ENCODE measurements at regions not wholly inside any gene's neighbourhood (a gene's known extent, or its start where the extent isn't known, plus 50 kb on each side); places are given as distances from the start of the nearest gene placed in this dataset.

GRCh38 chr2:128377071-128377910 lies 58.6 kb upstream of the HS6ST1 start:
- DNase-seq (ENCODE audit: low read depth), result no peak

DNA sequence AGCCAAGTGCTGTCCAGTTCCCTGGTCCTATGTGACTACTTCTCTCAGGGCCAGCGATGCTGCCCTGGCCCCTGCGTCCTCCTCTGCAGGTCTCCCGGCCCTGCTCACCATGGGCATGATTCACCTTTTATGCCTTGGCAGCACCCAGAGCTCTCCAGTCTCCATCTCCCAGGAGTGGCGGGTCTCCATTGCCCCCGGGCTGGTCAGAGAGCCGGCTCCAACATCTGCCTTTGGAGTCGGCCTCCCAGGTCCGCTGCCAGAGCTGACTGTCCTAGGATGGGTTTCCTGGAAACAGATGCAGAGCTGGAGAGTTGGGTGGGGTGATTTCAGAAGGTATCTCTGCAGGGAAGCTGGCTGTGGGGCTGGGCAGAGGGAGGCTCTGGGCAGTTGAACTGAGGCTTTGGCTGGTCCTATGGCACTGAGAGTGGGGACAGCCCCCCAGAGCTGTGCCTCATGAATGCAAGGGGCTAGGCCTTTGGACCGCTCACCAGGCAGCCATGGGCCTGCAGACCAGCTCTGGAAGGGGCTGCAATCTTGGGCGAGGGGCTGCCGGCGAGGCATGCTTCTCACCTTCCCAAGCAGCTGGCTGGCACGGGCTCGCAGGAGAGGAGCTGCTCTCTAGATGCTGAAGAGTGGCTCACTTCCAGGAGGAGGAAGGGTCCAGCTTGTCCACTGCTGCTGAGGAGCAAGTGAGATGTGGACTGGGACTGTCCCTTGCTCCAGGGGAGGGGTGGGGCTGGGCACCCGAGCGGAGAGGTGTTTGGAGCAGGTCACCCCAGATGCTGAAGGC lies 59.8 kb upstream of the HS6ST1 start:
- no peak for TF ChIP-seq CTCF (conservative IDR thresholded peaks at IDR 0.05; ENCODE audit: low read depth, low read length)
- no peak overlapping the region for H3K4me3 ChIP-seq (ENCODE audit: low read length)
- DNase-seq (ENCODE audit: low read depth), result no peak

More at GRCh38 chr2:128377071-128377910, 58.6 kb upstream of the HS6ST1 start:
- no peak overlapping the region for H3K4me3 ChIP-seq (ENCODE audit: low read length)
- no peak for TF ChIP-seq CTCF (conservative IDR thresholded peaks at IDR 0.05; ENCODE audit: low read depth, low read length)

DNA sequence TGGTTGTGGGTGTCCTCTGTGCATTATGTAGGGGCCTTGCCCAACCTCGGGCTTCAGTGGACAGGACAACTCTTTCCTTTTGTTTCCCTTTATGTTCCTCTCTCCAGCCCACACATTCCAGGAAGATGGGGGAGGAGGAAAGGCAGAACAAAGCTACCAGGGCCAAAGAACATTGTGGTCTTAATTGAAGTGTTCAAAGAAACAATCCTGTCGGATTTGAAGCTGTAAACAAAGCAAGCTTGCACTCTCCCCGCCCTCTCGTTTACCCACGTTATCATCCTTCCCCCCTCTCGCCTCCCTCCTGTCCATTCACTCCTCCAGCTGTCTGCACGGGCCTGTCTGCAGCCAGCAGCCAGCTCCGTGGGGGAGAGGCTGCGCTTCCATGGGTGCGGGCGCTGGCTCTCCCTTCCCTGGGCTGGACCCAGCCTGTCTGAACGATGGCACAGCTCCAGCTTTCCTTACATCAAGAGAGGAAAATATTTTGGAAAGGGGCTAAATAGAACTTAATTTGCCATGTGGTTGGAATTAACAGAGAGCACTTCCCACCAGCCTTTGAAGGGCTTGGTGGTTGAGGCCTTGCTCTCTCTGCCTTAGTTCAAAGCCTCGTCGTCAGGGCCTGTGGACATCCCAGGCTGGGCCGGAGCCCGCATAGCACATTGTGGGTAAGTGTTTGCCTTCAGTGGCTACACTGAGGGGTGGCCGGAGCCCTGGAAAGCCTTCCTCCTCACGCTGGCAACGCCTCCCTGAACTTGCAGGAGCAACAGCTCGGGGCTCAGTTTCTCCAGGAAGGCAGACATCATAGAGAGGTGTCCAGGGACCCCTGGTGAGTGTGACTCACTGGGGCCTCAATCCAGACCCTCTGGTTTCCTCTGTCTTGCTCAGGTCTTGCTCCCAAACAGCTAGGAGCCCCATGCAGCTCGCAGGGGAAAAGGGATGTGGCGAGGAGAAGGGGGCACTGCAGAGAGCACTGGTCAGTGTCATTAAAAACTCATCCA lies 60.6 kb upstream of the HS6ST1 start:
- peak; percentile 14 for DNase-seq (ENCODE audit: low read depth)
- H3K4me3 ChIP-seq (ENCODE audit: low read length), result no peak overlapping the region
- TF ChIP-seq CTCF (conservative IDR thresholded peaks at IDR 0.05; ENCODE audit: low read depth, low read length), result no peak

DNA sequence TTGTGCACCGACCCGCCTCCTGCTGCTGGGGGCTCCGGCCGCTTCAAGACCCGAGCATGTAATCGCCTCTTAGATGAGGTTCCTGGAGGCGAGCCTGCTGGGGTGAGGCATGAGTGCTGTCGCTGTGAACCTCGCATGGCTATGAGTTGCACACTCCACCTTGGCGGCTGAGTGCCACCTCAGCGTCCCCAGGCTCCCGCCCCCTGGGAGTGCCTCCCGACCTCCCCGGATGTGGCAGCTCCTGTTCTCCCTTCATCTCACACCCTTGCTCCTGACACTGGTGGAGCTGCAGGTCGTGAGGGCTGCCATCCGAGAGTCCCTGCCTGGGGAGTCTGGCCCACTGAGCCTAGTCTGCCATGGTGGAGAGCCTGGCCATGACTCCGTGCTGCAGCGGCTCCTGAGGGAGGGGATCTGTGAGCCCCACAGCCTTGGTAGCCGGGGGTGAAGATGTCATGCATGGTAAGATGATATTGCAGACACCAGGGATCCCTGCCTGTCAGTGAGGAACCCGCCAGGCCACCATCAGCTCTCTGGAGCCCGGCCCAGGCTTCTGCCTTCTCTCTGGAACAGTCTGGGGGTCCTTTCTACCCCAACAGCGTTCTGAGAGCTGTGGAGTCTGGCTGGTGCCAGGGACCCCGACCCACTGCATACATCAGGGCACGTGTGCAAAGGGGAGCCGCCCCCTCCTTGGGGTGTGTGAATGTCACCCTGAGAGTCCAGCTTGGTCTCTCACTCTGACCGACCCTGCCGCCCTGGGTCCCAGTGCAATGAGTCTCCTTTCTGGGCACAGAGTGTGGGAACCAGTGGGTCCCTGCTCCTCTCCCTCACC lies 61.6 kb upstream of the HS6ST1 start:
- TF ChIP-seq CTCF (conservative IDR thresholded peaks at IDR 0.05; ENCODE audit: low read depth, low read length), result no peak
- DNase-seq (ENCODE audit: low read depth), result no peak
- no peak overlapping the region for H3K4me3 ChIP-seq (ENCODE audit: low read length)

GRCh38 chr2:128380961-128381938 lies 62.6 kb upstream of the HS6ST1 start:
- no peak for TF ChIP-seq CTCF (conservative IDR thresholded peaks at IDR 0.05; ENCODE audit: low read depth, low read length)
- no peak for DNase-seq (ENCODE audit: low read depth)
- H3K4me3 ChIP-seq (ENCODE audit: low read length), result no peak overlapping the region

Measured in retinal pigment epithelial cell (primary cell).